Retinal pigment epithelial cell (primary cell): ENCODE measurements at regions not wholly inside any gene's neighbourhood (a gene's known extent, or its start where the extent isn't known, plus 50 kb on each side); places are given as distances from the start of the nearest gene placed in this dataset.

ENCODE experiments used
- DNase-seq: peaks from one replicate; pipeline ENCODE4 v3.0.0-alpha.2; 2010; ENCODE audit warnings: low read depth
- H3K4me3 ChIP-seq: 2 replicates; pipeline ENCODE4 v1.5.1; 2011; ENCODE audit warnings: mild to moderate bottlenecking, low read length, control low read depth, moderate library complexity
- TF ChIP-seq, protein P1 (sequence below): conservative IDR thresholded peaks from 2 replicates; pipeline ENCODE4 v1.5.1; 2011; ENCODE audit warnings: low read depth, low read length, control low read depth, inconsistent platforms

DNA sequence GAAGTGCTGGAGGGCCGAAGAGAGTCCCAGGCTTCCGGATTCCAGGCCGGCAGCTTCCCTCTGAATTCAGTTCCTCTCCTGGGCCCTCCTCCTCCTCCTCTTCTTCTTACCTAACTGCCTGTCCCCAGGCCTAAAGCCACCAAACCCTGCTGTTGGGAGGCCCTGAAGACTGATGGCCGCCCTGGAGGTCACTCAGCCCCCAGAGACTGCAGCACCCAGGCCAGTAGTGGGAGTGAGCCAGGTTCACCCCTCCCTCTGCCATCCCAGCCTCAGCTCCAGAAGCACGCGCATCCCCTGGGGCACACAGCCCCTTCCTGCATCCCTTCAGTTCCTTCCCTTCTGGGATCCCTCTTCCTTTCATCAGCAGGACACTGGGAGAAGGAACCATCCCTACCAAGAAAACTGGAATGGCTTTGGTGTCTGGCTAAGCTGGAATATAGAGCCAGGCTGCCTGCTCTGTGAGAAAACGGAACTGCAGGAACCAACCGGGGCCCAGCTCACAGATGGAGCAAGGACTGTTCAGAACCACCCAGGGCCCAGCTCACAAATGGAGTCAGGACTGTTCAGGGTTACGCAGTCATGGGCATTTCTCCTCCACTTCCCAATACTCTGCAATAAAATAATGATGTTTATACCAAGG lies 127.4 kb downstream of the NDUFA10 start:
- TF ChIP-seq, protein P1, sequence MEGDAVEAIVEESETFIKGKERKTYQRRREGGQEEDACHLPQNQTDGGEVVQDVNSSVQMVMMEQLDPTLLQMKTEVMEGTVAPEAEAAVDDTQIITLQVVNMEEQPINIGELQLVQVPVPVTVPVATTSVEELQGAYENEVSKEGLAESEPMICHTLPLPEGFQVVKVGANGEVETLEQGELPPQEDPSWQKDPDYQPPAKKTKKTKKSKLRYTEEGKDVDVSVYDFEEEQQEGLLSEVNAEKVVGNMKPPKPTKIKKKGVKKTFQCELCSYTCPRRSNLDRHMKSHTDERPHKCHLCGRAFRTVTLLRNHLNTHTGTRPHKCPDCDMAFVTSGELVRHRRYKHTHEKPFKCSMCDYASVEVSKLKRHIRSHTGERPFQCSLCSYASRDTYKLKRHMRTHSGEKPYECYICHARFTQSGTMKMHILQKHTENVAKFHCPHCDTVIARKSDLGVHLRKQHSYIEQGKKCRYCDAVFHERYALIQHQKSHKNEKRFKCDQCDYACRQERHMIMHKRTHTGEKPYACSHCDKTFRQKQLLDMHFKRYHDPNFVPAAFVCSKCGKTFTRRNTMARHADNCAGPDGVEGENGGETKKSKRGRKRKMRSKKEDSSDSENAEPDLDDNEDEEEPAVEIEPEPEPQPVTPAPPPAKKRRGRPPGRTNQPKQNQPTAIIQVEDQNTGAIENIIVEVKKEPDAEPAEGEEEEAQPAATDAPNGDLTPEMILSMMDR, result no peak
- no peak overlapping the region for H3K4me3 ChIP-seq
- DNase-seq, result no peak

DNA sequence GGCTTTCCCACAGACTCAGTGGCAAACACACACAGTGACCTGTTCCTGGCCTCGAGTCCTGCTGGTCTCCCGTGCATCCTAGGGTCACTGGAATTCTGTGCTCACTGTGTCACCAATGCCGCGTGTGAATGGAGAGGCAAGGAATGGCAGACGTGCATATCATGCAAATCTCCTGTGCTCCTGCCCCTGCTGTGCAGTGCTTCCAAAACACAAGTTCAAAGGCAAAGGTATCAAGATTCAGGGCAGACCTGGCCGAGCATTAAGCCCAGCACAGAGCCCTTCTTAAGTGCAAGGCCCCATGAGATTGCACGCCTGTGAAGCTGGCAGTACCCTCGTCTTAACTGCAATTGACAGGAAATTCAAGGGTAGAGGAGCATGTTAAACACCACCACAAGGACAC lies 129.1 kb downstream of the NDUFA10 start:
- no peak overlapping the region for H3K4me3 ChIP-seq
- DNase-seq, result no peak
- TF ChIP-seq, protein P1, result no peak

DNA sequence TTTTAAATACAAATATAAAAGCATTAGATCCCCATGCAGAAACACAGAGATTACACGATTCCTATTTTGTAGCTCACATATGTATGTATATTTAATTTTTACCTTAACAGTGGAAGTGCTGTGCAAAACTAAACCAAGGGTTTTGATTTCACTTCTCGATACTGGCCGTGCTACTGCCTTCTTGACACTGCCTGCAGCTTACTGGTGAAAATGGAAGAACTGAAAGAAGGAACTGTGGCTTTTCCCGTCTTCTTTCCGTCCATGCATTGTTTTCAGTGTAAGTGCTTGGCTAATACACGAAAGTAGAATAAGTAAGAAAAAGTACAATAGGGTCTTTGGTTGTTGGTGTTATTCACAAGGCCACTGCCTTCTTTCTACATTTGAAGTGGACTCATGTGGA lies 129.5 kb downstream of the NDUFA10 start:
- TF ChIP-seq, protein P1, result no peak
- no peak for DNase-seq
- H3K4me3 ChIP-seq, result no peak overlapping the region

DNA sequence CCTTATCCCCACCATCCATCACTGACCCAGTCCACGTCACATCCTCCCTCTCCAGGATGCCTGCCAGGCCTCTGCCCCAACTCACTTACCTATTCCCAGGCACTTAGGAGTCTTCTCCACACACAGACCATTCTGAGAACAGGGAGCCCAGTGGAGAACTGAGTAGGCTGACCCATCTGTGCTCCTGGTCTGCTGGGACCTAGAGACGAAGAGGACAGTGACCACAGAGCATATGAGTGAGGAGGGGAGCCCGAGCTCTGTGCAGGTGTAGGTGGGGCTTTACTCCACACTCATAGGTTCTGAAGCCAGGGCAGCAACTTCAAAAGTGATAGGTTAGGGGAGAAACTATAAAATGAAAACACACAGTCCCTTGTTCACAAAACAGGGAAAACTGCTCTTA lies 130.0 kb downstream of the NDUFA10 start:
- H3K4me3 ChIP-seq, result no peak overlapping the region
- TF ChIP-seq, protein P1, result no peak
- DNase-seq, result no peak

DNA sequence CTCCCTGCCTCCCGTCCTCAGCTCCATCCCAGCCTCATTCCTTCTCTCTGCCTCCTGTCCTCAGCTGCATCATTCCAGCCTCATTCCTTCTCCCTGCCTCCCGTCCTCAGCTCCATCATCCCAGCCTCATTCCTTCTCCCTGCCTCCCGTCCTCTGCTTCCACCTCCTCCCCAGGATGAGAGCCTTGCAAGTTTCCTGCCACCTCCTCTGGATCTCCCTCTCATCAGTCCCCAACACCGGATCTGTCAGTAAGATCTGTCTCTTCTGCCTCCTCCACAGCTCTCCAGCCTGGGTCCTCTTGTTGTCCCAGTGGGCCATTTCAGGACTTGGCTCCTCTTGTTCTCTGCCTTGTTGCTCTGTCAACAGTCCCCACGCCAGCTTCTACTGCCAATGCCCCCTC lies 130.9 kb downstream of the NDUFA10 start:
- no peak overlapping the region for H3K4me3 ChIP-seq
- DNase-seq, result no peak
- TF ChIP-seq, protein P1, result no peak

DNA sequence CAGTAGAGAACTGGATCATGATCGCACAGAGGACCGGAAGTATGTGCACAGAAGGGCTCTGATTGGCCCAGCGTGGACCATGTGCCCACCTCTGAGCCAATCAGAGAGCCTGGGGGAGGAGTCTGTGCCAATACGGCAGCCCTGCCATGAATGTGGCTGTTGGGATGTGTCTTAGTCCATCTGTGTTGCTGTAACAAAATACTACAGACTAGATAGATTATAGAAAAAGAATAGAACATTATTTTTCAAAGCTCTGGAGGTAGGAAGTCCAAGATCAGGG lies 132.0 kb downstream of the NDUFA10 start:
- no peak for DNase-seq
- H3K4me3 ChIP-seq, result no peak overlapping the region
- TF ChIP-seq, protein P1, result no peak

DNA sequence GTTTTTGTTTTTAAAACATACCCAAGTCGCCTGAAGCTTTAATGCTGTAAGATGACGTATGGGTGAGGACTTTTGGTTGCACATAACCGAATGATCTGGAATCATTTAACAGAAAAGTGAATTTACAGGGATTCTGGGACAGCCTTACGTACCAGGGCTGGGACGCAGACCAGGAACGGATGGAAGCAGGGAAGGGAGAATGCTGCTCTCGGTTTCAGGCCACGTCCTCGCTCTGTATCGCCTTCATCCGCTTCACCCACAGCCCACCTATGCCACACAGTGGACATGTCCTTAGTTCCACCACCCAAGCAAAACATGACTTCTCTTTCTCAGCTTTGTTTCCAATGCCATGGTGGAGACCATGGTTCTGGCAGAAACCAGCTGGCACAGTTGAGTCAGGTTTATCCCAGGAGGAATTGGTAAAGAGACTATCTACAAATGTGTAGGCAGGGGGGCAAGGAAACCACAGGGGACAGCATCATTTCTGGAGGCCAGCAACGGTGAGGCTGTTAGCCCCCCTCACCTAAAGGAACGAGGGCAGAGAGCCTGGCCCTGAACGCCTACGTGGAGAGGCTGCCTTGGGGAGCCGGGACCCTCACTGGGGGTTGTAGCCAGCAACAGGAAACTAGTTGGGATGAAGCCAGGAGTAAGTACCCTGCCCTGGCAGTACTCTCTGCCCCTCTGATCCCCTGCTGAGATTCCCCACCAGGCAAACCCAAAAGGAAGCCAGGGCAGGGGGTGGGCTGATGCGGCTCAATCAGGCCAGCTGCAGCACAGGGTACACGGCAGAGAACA lies 132.5 kb downstream of the NDUFA10 start:
- H3K4me3 ChIP-seq, result no peak overlapping the region
- TF ChIP-seq, protein P1, result no peak
- no peak for DNase-seq
